Gastrocnemius medialis (tissue), 4 donors: ENCODE measurements at regions not wholly inside any gene's neighbourhood (a gene's known extent, or its start where the extent isn't known, plus 50 kb on each side); places are given as distances from the start of the nearest gene placed in this dataset.

Source experiments
- CTCF ChIP-seq, 5 experiments: fragments of 450-650 bp in 3 of 5; fragments of 200-600 bp in 2 of 5; sonication (generic) in 2 of 5; IDR thresholded peaks in 4 of 5; conservative IDR thresholded peaks in 1 of 5; 1 replicate in 4 of 5; 2 replicates in 1 of 5; pipeline ENCODE4 v1.5.1; 2016 to 2019; ENCODE audit warnings: antibody characterized with exemption in 5 of 5, mild to moderate bottlenecking in 3 of 5, moderate library complexity in 3 of 5
- POLR2A ChIP-seq, 2 donors: fragments of 450-650 bp; IDR thresholded peaks; one replicate each; pipeline ENCODE4 v1.6.1; 2017; ENCODE audit warnings: antibody characterized with exemption in 2 of 2, mild to moderate bottlenecking in 2 of 2, moderate library complexity in 2 of 2

DNA sequence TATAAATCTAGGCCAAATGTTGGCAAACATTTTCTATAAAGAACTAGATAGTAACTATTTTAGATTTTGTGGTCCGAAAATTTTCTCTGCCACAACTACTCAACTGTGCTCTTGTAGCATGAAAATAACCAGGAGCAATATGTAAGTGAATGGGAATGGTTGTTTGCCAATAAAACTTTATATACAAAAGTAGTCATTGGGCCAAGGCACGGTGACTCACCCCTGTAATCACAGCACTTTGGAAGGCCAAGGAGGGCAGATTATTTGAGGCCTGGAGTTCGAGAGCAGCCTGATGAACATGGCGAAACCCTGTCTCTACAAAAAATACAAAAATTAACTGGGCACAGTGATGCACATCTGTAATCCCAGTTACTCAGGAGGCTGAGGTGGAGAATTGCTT lies 617.1 kb downstream of the EPM2A start:
- TF ChIP-seq CTCF (IDR thresholded peaks at IDR 0.05 in 4 of 5, conservative IDR thresholded peaks at IDR 0.05 in 1 of 5) (no peak), POLR2A (IDR thresholded peaks at IDR 0.05) (no peak)
